HK-2 (cell line): ENCODE measurements at regions not wholly inside any gene's neighbourhood (a gene's known extent, or its start where the extent isn't known, plus 50 kb on each side); places are given as distances from the start of the nearest gene placed in this dataset.

Experiments
- DNase-seq: peaks from one replicate; pipeline ENCODE4 v3.0.0-alpha.2; 2018; ENCODE audit not compliant: unreplicated experiment

- DNase-seq = no peak
Measured at GRCh38 chr15:31241888-31242522, 84.6 kb upstream of the KLF13 start.

- no peak for DNase-seq
Measured at GRCh38 chr15:31243895-31244294, 82.7 kb upstream of the KLF13 start.

- no peak for DNase-seq
Measured at GRCh38 chr15:31245135-31245689, 81.4 kb upstream of the KLF13 start.

GRCh38 chr15:31245756-31246155 is 80.9 kb upstream of the KLF13 start:
- DNase-seq = no peak

- DNase-seq = no peak
Measured at GRCh38 chr15:31247404-31247803, 79.2 kb upstream of the KLF13 start.

GRCh38 chr15:31248263-31248662 is 78.4 kb upstream of the KLF13 start:
- no peak for DNase-seq

- no peak for DNase-seq
Measured at GRCh38 chr15:31248951-31249350, 77.7 kb upstream of the KLF13 start.

- DNase-seq = no peak
Measured at GRCh38 chr15:31250033-31250432, 76.6 kb upstream of the KLF13 start.

- no peak for DNase-seq
Measured at GRCh38 chr15:31251165-31251564, 75.5 kb upstream of the KLF13 start.

GRCh38 chr15:31252171-31252785 is 74.4 kb upstream of the KLF13 start:
- no peak for DNase-seq

- DNase-seq = no peak
Measured at GRCh38 chr15:31254431-31255175, 72.0 kb upstream of the KLF13 start.

- no peak for DNase-seq
Measured at GRCh38 chr15:31255176-31255510, 71.5 kb upstream of the KLF13 start.

GRCh38 chr15:31255732-31256377 is 70.8 kb upstream of the KLF13 start:
- no peak for DNase-seq

- no peak for DNase-seq
Measured at GRCh38 chr15:31256378-31257265, 70.0 kb upstream of the KLF13 start.

- DNase-seq = no peak
Measured at GRCh38 chr15:31257286-31257685, 69.3 kb upstream of the KLF13 start.

- no peak for DNase-seq
Measured at GRCh38 chr15:31258260-31258659, 68.4 kb upstream of the KLF13 start.

GRCh38 chr15:31259562-31260252 is 66.9 kb upstream of the KLF13 start:
- DNase-seq = no peak

- no peak for DNase-seq
Measured at GRCh38 chr15:31260646-31261265, 65.9 kb upstream of the KLF13 start.

GRCh38 chr15:31261266-31262142 is 65.1 kb upstream of the KLF13 start:
- no peak for DNase-seq
